Fibroblast of mammary gland (primary cell): ENCODE measurements at regions not wholly inside any gene's neighbourhood (a gene's known extent, or its start where the extent isn't known, plus 50 kb on each side); places are given as distances from the start of the nearest gene placed in this dataset.

ENCODE experiments used
- DNase-seq: peaks from one replicate; pipeline ENCODE4 v3.0.0-alpha.2; 2010; ENCODE audit warnings: low read depth
- H3K4me3 ChIP-seq: 2 replicates; pipeline ENCODE4 v1.5.1; 2011; ENCODE audit warnings: low read depth, mild to moderate bottlenecking, low read length, moderate library complexity; ENCODE audit not compliant: control insufficient read depth
- CTCF ChIP-seq: conservative IDR thresholded peaks from 2 replicates; pipeline ENCODE4 v1.5.1; 2011; ENCODE audit warnings: low read depth, low read length, inconsistent platforms; ENCODE audit not compliant: control insufficient read depth, insufficient read depth

- no peak for TF ChIP-seq CTCF
- no peak for DNase-seq
- H3K4me3 ChIP-seq = no peak overlapping the region
Measured at GRCh38 chr6:44558024-44558831, 170.7 kb downstream of the CDC5L start.

- no peak overlapping the region for H3K4me3 ChIP-seq
- DNase-seq = no peak
- TF ChIP-seq CTCF = no peak
Measured at GRCh38 chr6:44558832-44559251, 171.3 kb downstream of the CDC5L start.

- H3K4me3 ChIP-seq = no peak overlapping the region
- no peak for TF ChIP-seq CTCF
- DNase-seq = no peak
Measured at GRCh38 chr6:44559486-44560270, 172.2 kb downstream of the CDC5L start.

- DNase-seq = no peak
- TF ChIP-seq CTCF = no peak
- no peak overlapping the region for H3K4me3 ChIP-seq
Measured at GRCh38 chr6:44560458-44561059, 173.1 kb downstream of the CDC5L start.

GRCh38 chr6:44561060-44561623 lies 173.6 kb downstream of the CDC5L start:
- no peak overlapping the region for H3K4me3 ChIP-seq
- no peak for DNase-seq
- no peak for TF ChIP-seq CTCF

- no peak for DNase-seq
- no peak overlapping the region for H3K4me3 ChIP-seq
- no peak for TF ChIP-seq CTCF
Measured at GRCh38 chr6:44561832-44562665, 174.5 kb downstream of the CDC5L start.
